Right lung (tissue), 2 donors: ENCODE measurements at regions not wholly inside any gene's neighbourhood (a gene's known extent, or its start where the extent isn't known, plus 50 kb on each side); places are given as distances from the start of the nearest gene placed in this dataset.
"Not testable (repeated sequence)": the region's sequence is repeated elsewhere in the genome, so short reads cannot be mapped to it uniquely, and the experiment has no call there.

Experiments
- DNase-seq, 2 donors: peaks; one replicate each; pipeline ENCODE4 v3.0.0-alpha.2; 2013

- DNase-seq: no peak
Measured at GRCh38 chr16:5761592-5761991, 664.0 kb upstream of the EEF2KMT start.

- no peak for DNase-seq
Measured at GRCh38 chr16:5758281-5758680, 660.7 kb upstream of the EEF2KMT start.

DNA sequence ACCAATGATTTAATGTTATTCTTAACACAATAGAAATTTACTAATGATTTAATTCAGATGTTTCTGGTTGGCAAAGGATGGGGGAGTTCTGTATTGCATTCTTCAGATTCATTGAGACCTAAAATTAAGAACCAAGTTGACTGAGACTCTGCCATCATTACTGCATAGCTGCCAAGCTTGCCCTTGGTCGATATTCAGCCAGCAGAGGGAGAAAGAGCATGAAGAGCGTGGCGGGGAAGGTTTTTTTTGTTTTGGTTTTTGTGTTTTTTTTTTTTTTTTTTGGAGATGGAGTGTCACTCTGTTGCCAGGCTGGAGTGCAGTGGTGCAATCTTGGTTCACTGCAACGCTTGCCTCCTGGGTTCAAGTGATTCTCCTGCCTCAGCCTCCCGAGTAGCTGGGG lies 659.4 kb upstream of the EEF2KMT start:
- DNase-seq: no peak

- peak in 1 of 2 donors; percentile 4 for DNase-seq
Measured at GRCh38 chr16:5753381-5753780, 655.8 kb upstream of the EEF2KMT start.

DNA sequence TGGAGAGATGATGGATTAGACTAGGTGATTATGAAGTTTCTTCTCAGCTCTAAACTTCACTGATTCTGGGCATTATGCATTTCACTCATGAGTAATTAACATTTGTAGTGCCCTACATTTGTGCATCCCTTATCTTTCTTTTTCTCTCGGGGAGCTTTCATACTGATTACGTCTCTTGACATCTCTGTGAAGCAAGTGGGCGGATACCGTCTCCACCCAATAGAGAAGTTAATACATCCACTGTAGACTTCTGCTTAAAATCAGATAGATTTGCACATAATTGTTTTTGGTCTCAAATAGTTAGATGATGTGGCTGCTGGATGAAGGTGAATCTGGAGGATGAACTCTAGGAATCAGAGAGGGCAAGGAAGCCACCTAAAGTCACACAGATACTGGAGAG lies 653.6 kb upstream of the EEF2KMT start:
- no peak for DNase-seq

- not testable (repeated sequence) for DNase-seq
Measured at GRCh38 chr16:5750439-5750838, 652.8 kb upstream of the EEF2KMT start.

DNA sequence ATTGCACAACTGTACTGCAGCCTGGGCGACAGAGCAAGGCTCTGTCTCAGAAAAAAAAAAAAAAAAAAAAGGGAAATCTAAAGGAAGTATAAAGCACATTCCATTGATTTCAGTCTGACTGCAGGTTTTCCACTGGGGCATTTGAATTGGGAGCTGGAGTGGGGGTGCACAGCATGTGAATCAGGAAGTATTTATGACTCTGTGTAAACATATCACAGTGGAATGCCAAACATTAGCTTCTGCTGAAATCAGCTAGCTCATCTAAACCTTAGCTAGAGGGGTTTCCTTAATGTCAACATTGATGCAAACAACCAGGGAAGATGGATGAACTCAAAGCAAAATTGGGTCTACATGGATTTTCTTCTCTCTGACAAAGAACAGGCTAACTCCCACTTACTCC lies 641.0 kb upstream of the EEF2KMT start:
- DNase-seq: no peak

DNA sequence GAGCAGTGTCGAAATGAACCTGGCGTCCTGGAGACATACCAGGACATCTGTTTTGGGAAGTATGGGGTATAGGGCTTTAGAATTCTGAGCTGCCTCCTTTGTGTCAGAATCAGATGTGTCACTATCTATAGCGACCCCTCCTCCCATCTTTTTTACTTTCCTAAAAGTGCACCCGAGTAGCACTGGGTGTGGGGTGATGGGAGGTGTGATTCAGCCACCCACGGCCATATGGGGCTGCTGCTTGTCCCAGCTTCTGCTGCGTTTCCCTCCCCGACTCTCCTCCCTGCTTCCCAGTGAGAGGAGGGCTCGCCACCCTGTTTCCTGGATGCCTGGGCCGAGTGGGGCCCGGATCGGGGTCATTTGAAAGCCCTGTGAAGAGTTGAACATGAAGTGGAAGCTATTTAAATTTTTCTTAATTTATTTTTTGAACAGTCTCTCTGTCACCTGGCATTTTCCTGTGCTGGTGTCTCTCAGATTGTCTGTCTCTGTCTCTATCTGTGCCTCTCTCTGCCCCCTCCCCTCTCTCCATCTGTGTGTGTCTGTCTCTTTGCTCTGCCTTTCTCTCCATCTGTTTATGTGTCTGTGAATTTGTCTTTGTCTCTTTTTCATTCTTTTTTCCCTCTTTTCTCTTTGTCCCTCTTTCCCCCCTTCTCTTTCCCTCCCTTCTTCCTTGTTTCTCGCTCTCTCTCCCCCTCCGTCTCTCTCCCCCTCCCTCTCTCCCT lies 638.8 kb upstream of the EEF2KMT start:
- DNase-seq: no peak

DNA sequence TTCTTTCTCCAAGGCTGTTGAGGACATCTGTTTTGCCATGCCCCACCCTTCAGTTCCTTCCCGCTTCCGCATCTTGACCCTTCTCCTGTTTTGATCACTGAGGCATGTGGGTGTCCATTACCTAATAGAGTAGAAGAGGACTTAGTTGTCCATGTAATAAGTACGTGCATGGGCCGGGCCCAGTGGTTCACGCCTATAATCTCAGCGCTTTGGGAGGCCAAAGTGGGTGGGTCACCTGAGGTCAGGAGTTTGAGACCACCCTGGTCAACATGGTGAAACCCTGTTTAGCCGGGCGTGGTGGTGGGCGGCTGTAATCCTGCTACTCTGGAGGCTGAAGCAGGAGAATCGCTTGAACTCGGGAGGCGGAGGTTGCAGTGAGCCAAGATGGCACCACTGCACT lies 637.8 kb upstream of the EEF2KMT start:
- no peak for DNase-seq

DNA sequence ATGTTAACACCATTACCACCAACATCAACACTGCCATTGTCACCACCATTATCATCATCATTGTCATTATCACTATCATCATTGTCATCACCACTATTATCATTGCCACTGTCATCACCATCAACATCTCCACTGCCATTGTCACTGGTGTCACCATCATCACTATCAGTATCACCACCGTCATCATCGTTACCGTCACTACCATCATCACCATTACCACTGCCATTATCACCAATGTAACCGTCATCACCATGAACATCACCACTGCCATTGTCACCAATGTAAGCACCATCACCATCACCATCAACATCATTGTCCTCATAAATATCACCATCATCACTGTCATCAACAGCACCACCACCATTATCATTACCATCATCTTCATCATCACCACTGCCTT lies 633.2 kb upstream of the EEF2KMT start:
- DNase-seq: no peak

- DNase-seq: no peak
Measured at GRCh38 chr16:5722116-5722619, 624.6 kb upstream of the EEF2KMT start.

GRCh38 chr16:5715155-5715554 lies 617.6 kb upstream of the EEF2KMT start:
- DNase-seq: no peak

DNA sequence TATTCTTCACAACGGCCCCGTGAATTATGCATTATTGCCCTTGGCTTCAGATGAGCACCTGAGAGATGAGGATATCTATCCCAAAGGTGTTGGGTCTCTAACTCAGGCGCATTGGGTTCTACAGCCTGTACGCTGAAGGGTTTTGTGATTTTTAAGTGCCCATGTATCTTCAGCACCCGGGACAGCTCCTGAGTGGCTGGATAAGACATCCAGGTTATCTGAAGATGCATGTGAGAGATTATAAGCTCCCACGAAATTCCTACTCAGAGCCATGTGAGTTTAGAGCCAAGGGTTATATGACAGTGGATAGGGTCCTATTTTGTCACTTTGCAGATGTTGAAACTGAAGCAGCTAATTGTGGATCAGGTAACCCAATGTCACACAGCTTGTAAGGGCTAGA lies 612.3 kb upstream of the EEF2KMT start:
- peak; percentile 6 for DNase-seq

DNA sequence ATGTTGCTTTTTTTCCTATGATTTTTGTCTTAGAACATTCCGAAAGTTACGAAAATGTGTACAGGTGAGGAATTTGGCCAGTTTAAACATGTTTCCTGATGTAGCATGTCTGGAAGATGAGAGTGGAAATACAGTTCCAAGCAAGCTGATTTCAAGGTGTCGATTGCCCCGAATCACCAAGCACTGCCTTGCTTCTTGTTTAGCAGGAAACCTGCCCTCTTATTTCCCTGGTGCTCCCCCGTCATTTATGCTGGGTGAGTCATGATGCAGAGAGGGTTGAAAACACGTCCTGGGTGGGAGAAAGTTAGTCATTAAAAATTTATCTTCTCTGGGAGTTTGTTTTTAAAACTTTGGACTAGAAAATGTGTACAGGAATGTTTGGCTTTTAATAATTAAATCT lies 608.6 kb upstream of the EEF2KMT start:
- DNase-seq: no peak

- DNase-seq: no peak
Measured at GRCh38 chr16:5704271-5704670, 606.7 kb upstream of the EEF2KMT start.

GRCh38 chr16:5693426-5693825 lies 595.8 kb upstream of the EEF2KMT start:
- DNase-seq: no peak

DNA sequence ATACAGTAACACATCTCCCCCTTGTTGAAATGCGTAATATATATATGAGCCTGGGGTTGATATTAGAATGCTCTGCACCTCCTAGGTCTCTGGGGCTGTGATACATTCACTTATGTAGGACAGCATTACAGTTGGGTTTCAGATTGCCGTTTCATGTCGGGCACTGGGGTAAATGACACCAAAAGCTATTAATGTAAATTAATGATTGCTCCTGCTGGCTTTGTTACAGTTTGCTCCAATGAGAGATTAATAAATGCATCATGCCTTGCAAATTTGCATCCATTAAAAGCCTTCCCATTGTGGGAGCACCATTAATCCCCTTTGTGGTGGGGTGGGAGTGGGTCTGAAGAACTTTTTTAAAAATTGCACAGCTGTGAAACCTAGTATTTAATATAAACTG lies 584.4 kb upstream of the EEF2KMT start:
- no peak for DNase-seq

- DNase-seq: peak; percentile 2 to 8
Measured at GRCh38 chr16:5678371-5678770, 580.8 kb upstream of the EEF2KMT start.

DNA sequence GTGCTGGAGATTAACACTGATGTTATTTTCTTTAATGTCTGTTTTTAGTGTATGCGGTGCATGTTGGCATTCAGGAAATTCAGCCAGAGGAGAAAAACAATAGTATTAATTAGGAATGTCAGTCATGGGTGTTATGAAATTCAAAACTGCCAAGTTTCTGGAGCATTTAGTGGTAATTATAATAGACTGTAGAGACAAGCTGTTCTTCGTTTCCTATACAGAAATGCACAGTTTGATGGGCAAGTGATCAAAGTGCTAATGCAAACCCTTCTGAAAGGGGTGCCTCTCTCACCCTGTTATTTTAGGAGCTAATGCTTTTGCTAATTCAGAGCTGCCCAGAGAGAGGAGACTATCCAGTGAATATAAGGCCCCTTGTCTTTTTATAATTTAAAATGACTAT lies 573.8 kb upstream of the EEF2KMT start:
- no peak for DNase-seq

- no peak for DNase-seq
Measured at GRCh38 chr16:5670198-5670597, 572.6 kb upstream of the EEF2KMT start.

GRCh38 chr16:5668553-5668952 lies 571.0 kb upstream of the EEF2KMT start:
- no peak for DNase-seq

DNA sequence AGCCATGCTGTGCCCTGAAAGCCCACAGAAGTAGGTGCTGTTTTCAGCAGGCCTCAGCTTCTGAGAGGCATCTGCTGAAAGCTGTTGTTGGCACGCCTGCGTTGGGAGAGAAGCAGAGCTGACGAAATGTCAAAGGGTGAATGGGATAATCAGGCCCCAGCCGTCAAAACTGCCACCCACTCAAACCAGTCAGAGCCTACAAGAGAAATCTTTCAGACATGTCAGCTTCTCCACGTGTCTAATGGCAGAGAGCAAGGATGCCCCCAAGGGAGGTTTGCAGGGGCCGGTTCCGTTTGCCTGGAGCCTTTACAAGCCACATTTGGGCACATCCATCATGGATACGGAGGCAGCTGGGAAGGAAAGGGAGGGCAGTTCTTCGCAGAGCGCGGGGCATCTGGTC lies 568.2 kb upstream of the EEF2KMT start:
- no peak for DNase-seq

GRCh38 chr16:5653789-5654188 lies 556.2 kb upstream of the EEF2KMT start:
- no peak for DNase-seq

DNA sequence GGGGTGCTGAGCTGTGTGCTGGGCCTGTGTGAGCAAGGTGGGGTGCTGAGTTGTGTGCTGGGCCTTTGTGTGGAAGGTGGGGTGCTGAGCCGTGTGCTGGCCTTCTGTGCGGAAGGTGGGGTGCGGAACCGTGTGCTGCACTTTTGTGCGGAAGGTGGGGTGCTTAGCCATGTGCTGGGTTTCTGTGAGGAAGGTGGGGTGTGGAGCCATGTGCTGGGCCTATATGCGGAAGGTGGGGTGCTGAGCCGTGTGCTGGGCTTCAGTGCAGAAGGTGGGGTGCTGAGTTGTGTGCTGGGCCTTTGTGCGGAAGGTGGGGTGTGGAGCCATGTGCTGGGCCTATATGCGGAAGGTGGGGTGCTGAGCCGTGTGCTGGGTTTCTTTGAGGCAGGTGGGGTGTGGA lies 555.4 kb upstream of the EEF2KMT start:
- no peak for DNase-seq
